ENCODE measurements at regions not wholly inside any gene's neighbourhood (a gene's known extent, or its start where the extent isn't known, plus 50 kb on each side); places are given as distances from the start of the nearest gene placed in this dataset.

DNA sequence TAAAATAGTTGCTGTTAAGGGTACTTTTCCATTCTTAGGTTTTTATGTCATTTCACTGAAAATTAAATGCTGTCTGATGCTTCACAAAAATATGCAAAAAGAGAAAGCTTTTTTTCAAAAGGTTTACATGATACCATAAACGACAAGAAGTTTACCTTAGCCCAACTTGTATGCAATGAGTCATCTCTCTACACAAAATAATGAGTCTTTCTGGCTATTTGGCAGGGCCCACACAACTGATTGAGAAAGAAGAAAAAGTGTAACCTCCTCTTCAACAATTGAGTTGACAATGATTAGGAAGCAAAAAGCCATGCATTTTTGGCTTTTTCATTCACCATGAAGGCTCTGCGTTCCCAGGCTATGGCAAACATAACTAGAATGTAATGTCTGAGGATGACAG lies 165.4 kb upstream of the CPNE8 start:
- H3K27ac Mint-ChIP-seq: no peak overlapping the region
- intact Hi-C loops (cut with micrococcal nuclease): no loop called here
- ChIA-PET CTCF (no interaction called here), POLR2A (no interaction called here)
- DNase-seq: no peak
- H3K27me3 Mint-ChIP-seq: no peaks in the 10 kb centered on the region
- no peaks in the 10 kb centered on the region for H3K4me1 Mint-ChIP-seq (ENCODE audit: low read depth)
- H3K4me3 Mint-ChIP-seq: no peak overlapping the region
- no peaks in the 10 kb centered on the region for H3K36me3 Mint-ChIP-seq
- no peaks in the 10 kb centered on the region for H3K9me3 Mint-ChIP-seq

DNA sequence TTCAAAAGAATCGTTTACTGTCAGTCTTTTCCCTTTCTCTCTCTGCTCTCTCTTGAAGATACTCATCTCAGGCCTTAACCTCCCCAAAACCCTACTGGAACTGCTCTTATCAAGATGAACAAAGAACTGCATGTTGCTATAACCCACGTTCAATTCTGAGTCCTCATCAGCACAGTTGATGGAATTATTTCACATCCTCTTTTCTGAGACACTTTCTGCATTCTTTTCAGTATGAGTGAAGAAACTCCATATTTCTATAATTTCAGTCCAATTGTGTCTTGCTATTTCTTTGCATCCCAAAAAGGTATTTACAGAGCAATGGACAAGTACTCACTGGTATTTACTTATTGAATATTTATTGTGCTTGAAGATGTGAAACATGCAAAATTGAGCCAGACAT lies 160.1 kb upstream of the CPNE8 start:
- POLR2A ChIA-PET: no interaction called here
- no peak overlapping the region for H3K4me3 Mint-ChIP-seq
- CTCF ChIA-PET: no interaction called here
- no peaks in the 10 kb centered on the region for H3K36me3 Mint-ChIP-seq
- intact Hi-C loops (cut with micrococcal nuclease): no loop called here
- H3K4me1 Mint-ChIP-seq (ENCODE audit: low read depth): no peaks in the 10 kb centered on the region
- H3K27ac Mint-ChIP-seq: no peak overlapping the region
- peaks cover 1% of the 10 kb centered on the region for H3K9me3 Mint-ChIP-seq
- no peak for DNase-seq
- no peaks in the 10 kb centered on the region for H3K27me3 Mint-ChIP-seq

DNA sequence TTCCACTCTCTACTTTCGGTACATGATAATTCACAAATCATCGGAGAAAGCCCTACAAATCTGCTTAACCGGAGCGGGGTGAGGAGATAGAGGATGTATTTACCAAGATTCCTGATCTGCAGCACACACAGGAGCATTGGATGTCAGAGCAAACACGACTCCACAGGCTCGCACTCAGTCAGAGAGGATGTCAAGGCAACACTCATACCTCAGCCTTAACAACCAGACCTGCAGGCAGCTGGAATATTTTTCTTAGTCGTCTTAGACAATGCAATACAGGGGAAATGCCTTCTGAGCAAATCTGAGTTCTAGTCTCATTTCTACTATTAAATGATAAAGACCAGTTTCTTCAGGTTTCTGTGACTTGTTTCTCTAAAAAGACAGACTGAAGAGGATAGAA lies 159.3 kb upstream of the CPNE8 start:
- intact Hi-C loops (cut with micrococcal nuclease): no loop called here
- Mint-ChIP-seq H3K9me3 (peaks cover 4% of the 10 kb centered on the region), H3K4me3 (no peak overlapping the region)

DNA sequence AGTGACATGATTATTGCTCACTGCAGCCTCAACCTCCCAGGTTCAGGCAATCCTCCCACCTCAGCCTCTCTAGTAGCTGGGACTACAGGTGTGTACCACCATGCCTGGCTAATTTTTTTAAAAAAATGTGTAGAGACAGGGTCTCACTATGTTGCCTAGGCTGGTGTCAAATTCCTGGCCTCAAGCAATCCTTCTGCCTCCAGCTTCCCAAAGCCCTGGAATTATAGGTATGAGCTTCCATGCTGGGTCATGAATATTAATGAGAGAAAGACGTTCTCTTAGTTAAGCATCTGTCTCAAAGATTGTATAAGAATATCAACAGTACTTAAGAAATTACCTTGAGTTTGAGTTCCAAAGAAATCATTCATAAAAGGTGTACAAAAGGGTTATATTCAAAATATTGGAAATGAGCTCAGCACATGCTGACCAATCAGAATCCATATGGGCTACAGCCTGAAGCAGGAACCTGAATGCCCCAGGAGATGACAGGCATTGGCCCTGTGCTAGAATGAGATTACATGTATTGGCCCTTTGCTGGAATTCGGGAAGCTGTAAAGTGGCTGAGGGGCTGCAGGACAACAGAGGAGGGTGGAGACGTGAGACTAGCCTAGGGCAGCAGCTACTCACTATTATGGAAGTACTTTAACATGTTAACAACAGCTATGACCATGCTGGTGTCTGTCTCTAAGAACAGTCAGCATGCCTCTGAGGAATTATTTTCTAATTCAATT lies 157.0 kb upstream of the CPNE8 start:
- ChIA-PET POLR2A (no interaction called here), CTCF (interaction anchor here (1.0 kb wide), 1 partner anchor 40 kb away, joined by 5 read pairs; no protein-coding TSS in a partner anchor)
- no peak for DNase-seq
- intact Hi-C loops (cut with micrococcal nuclease): no loop called here
- Mint-ChIP-seq H3K27me3 (no peaks in the 10 kb centered on the region), H3K9me3 (peaks cover 4% of the 10 kb centered on the region), H3K4me1 (ENCODE audit: low read depth) (no peaks in the 10 kb centered on the region), H3K27ac (no peak overlapping the region), H3K36me3 (no peaks in the 10 kb centered on the region), H3K4me3 (no peak overlapping the region)

More for the DNA sequence above, 159.3 kb upstream of the CPNE8 start:
- Mint-ChIP-seq H3K27me3 (no peaks in the 10 kb centered on the region), H3K4me1 (ENCODE audit: low read depth) (no peaks in the 10 kb centered on the region), H3K36me3 (no peaks in the 10 kb centered on the region), H3K27ac (no peak overlapping the region)
- DNase-seq: no peak
- CTCF ChIA-PET: no interaction called here
- POLR2A ChIA-PET: no interaction called here

DNA sequence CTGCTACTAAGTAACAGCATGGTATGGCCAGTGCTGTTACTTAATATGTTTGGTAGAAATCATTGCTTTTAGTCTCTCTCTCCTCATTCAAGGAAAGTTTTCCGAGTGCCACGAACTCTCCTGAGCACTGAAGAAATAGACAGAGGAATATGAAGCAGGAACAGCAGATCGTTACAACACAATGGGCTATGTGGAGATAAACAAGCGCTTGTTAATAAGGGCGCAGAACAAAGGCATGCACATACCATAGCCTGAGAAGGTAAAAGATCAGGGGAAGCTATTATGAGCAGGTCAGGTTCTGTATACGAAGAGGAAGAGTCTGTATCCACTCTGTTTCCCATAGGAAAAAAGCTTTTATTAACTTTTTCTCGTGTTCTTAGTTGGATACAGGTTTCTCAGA lies 156.2 kb upstream of the CPNE8 start:
- Mint-ChIP-seq H3K27ac (no peak overlapping the region), H3K4me3 (no peak overlapping the region), H3K9me3 (peaks cover 4% of the 10 kb centered on the region), H3K4me1 (ENCODE audit: low read depth) (no peaks in the 10 kb centered on the region), H3K27me3 (no peaks in the 10 kb centered on the region), H3K36me3 (no peaks in the 10 kb centered on the region)
- ChIA-PET CTCF (no interaction called here), POLR2A (no interaction called here)
- no peak for DNase-seq
- intact Hi-C loops (cut with micrococcal nuclease): no loop called here

DNA sequence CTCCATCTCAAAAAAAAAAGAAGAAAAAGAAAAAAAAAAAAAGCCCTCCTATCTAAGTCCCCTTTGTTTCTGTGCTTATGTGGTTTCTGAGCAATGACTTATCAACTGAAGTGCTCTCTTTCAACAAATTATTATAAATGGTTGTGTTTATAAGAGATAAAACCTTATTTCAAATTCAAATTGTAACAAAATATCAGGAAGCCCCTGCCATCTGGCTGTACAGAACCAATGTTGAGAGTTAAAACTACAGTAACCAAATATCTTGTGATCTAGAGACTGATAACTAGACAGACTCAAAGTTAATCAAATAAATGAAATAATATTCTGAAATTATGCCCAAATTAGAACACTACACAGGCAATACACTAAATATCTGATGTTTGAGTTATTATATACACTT lies 143.0 kb upstream of the CPNE8 start:
- Mint-ChIP-seq H3K4me3 (no peak overlapping the region), H3K4me1 (ENCODE audit: low read depth) (no peaks in the 10 kb centered on the region), H3K36me3 (no peaks in the 10 kb centered on the region), H3K9me3 (no peaks in the 10 kb centered on the region), H3K27ac (no peak overlapping the region), H3K27me3 (no peaks in the 10 kb centered on the region)
- intact Hi-C loops (cut with micrococcal nuclease): no loop called here
- CTCF ChIA-PET: no interaction called here
- no peak for DNase-seq
- POLR2A ChIA-PET: no interaction called here

DNA sequence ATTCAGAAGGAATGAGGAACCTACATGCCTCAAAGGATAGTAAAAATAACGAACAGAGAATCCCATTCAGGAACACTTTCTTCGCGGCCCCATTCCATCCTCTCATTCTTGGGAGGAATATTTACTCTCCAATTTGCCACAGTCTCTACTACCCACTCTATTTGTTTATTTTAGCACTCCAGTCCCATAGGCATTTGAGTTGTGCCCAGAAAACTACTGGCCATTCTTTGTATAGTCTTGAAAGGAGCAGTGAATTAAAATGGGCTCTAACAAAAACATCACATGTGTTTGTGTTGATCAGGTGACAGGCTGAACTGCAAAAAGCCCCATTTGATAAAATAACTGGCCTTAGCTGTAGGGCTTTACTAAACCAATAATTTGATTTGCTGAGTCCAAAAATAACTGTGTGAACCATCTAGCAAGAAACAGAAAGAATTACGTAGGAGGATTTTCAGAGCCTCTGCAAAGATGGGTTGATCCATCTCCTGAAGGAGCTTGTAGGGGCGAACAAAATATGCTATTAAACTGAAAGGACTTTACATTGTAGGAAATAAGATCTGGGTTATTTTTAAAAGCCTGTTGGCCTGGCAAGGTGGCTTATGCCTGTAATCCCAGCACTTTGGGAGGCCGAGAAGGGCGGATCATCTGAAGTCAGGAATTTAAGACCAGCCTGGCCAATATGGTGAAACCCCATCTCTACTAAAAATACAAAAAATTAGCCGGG lies 142.3 kb upstream of the CPNE8 start:
- POLR2A ChIA-PET: no interaction called here
- H3K36me3 Mint-ChIP-seq: no peaks in the 10 kb centered on the region
- no peak for DNase-seq
- H3K4me3 Mint-ChIP-seq: no peak overlapping the region
- CTCF ChIA-PET: no interaction called here
- H3K9me3 Mint-ChIP-seq: no peaks in the 10 kb centered on the region
- H3K27me3 Mint-ChIP-seq: no peaks in the 10 kb centered on the region
- no peak overlapping the region for H3K27ac Mint-ChIP-seq
- no peaks in the 10 kb centered on the region for H3K4me1 Mint-ChIP-seq (ENCODE audit: low read depth)
- intact Hi-C loops (cut with micrococcal nuclease): no loop called here

DNA sequence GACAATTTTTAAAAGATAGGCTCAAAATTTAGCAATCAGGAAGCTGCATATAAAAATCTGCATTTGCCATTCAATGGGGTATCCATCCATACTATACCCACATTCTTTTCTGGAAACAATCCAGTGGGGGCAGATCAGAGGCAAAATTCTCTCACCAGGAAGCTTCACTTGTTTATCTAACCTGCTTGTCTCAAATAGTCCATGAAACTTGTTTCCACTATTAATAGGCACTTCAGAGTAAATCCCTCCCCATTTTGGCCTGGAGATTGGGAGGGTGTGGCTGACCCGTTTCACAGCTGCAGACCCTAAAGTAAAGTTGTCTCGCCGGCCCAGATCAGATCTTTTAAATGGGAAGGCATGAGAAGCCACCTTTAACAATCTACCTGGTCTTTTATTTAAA lies 139.4 kb upstream of the CPNE8 start:
- CTCF ChIA-PET: interaction anchor here (0.6 kb wide), 1 partner anchor 389 kb away, joined by 3 read pairs; no protein-coding TSS in a partner anchor
- peaks cover 2% of the 10 kb centered on the region for H3K27me3 Mint-ChIP-seq
- H3K36me3 Mint-ChIP-seq: no peaks in the 10 kb centered on the region
- POLR2A ChIA-PET: no interaction called here
- no peaks in the 10 kb centered on the region for H3K9me3 Mint-ChIP-seq
- H3K27ac Mint-ChIP-seq: no peak overlapping the region
- DNase-seq: no peak
- no peak overlapping the region for H3K4me3 Mint-ChIP-seq
- H3K4me1 Mint-ChIP-seq (ENCODE audit: low read depth): no peaks in the 10 kb centered on the region
- intact Hi-C loops (cut with micrococcal nuclease): no loop called here

DNA sequence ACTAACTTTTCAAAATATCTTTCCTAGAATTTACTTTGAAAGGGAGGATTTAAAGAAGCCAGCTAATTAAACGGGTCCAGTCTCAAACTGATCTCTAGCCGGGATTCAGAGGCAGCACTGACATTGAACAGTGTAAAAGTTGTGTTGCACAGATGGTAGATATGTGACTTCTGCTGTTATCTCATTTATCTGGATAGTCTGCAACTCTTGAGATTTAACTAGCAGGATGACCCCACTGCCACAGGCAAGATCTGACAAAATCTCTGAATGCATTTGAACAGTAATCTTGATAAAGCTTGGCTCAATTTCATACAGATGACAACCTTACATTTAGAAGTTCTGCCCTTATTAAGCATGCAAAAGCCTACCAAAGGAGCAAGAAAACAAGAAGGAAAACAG lies 138.0 kb upstream of the CPNE8 start:
- intact Hi-C loops (cut with micrococcal nuclease): no loop called here
- no peak overlapping the region for H3K4me3 Mint-ChIP-seq
- H3K27ac Mint-ChIP-seq: no peak overlapping the region
- no peaks in the 10 kb centered on the region for H3K36me3 Mint-ChIP-seq
- CTCF ChIA-PET: interaction anchor here (1.9 kb wide), 1 partner anchor 123 kb away, joined by 5 read pairs; no protein-coding TSS in a partner anchor
- DNase-seq: no peak
- no peaks in the 10 kb centered on the region for H3K9me3 Mint-ChIP-seq
- POLR2A ChIA-PET: no interaction called here
- peaks cover 2% of the 10 kb centered on the region for H3K27me3 Mint-ChIP-seq
- H3K4me1 Mint-ChIP-seq (ENCODE audit: low read depth): no peaks in the 10 kb centered on the region

DNA sequence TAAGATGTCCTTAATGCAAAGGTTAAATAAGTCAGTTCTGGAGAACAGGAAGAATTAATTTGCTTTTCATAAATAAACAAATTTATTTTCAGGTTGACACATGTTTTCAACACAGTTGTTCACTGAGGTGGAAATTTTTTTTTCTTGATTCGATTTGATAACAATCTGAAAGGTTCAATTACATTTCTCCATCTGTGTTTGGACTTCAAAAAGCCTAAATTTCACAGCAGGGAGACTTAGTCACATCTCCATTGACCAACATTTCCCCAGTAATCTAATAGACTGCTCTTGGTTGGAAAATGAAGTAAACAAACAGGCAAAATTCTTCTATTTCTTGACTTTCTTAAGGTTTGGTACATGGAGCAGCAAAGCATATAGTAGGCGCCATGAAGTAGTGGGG lies 134.9 kb upstream of the CPNE8 start:
- CTCF ChIA-PET: no interaction called here
- intact Hi-C loops (cut with micrococcal nuclease): no loop called here
- H3K27ac Mint-ChIP-seq: no peak overlapping the region
- no peak overlapping the region for H3K4me3 Mint-ChIP-seq
- no peaks in the 10 kb centered on the region for H3K36me3 Mint-ChIP-seq
- H3K27me3 Mint-ChIP-seq: peaks cover 2% of the 10 kb centered on the region
- no peaks in the 10 kb centered on the region for H3K4me1 Mint-ChIP-seq (ENCODE audit: low read depth)
- POLR2A ChIA-PET: interaction anchor here (0.9 kb wide), 1 partner anchor 12 kb away, joined by 3 read pairs; no protein-coding TSS in a partner anchor
- H3K9me3 Mint-ChIP-seq: no peaks in the 10 kb centered on the region
- no peak for DNase-seq

DNA sequence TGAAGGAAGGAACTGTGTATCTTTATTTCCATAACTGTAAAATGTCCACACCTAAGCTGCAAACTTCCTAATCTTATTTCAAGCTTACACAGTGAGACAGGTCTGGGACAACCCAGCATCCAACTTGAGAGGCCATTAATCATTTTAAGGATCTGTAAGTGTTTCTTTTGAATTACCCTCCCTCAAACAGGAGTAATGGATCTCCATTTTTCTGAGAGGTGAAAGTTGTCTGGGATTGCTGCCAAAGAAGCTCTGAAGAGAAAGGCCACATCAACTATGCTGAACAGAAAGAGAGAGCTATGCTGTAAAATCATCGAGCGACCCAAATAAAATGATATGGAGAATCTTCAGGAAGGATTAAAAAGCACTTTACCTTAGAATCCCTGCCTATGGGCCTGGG lies 131.7 kb upstream of the CPNE8 start:
- Mint-ChIP-seq H3K36me3 (no peaks in the 10 kb centered on the region), H3K4me1 (ENCODE audit: low read depth) (no peaks in the 10 kb centered on the region), H3K9me3 (no peaks in the 10 kb centered on the region), H3K27ac (no peak overlapping the region), H3K4me3 (no peak overlapping the region), H3K27me3 (peaks cover 2% of the 10 kb centered on the region)
- intact Hi-C loops (cut with micrococcal nuclease): no loop called here
- CTCF ChIA-PET: no interaction called here
- POLR2A ChIA-PET: no interaction called here
- no peak for DNase-seq

DNA sequence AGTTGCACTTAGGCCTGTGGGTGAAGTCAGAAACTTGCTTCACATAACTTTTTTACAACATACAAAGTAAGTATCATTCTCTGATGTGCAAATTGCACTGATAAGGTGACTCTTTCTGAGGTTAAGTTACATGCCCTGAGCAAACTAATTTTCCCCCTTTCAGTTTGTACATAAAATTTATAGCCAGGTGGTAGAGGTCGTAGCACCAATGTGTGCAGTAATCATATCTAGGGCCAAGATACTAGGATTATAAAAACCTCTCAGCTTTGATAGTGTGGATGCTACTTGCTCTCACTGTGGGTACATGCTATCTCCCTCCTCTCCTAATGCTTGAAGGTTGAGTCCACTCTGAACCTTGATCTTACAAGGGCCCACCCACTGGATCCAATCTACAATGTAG lies 130.7 kb upstream of the CPNE8 start:
- POLR2A ChIA-PET: no interaction called here
- H3K4me3 Mint-ChIP-seq: no peak overlapping the region

DNA sequence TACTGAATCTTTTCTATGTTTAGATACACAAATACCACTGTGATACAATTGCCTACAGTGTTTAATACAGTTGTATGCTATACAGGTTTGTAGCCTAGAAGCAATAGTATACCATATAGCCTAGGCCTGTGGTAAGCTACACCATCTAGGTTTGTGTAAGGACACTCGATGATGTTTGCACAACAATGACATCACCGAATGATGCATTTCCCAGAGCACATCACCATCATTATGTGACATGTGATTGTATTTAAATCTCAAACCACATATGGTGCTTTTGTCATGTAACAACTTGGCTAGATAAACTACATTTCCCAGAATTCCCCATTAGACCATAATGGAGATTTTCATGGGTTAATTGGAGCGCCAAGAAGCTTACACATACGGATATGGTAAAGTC lies 128.4 kb upstream of the CPNE8 start:
- no peak overlapping the region for H3K4me3 Mint-ChIP-seq
- H3K27me3 Mint-ChIP-seq: no peaks in the 10 kb centered on the region
- no peaks in the 10 kb centered on the region for H3K36me3 Mint-ChIP-seq
- no peak overlapping the region for H3K27ac Mint-ChIP-seq
- intact Hi-C loops (cut with micrococcal nuclease): no loop called here
- CTCF ChIA-PET: no interaction called here
- no peaks in the 10 kb centered on the region for H3K9me3 Mint-ChIP-seq
- POLR2A ChIA-PET: no interaction called here
- no peak for DNase-seq
- no peaks in the 10 kb centered on the region for H3K4me1 Mint-ChIP-seq (ENCODE audit: low read depth)

More for the DNA sequence above, 130.7 kb upstream of the CPNE8 start:
- no peaks in the 10 kb centered on the region for H3K4me1 Mint-ChIP-seq (ENCODE audit: low read depth)
- H3K27ac Mint-ChIP-seq: no peak overlapping the region
- no peak for DNase-seq
- intact Hi-C loops (cut with micrococcal nuclease): no loop called here
- H3K9me3 Mint-ChIP-seq: no peaks in the 10 kb centered on the region
- no peaks in the 10 kb centered on the region for H3K36me3 Mint-ChIP-seq
- no peaks in the 10 kb centered on the region for H3K27me3 Mint-ChIP-seq
- CTCF ChIA-PET: no interaction called here

Data from activated CD4-positive, alpha-beta memory T cell treated with anti-CD3 and anti-CD28 coated beads for 36 hours (primary cell).